ENCODE measurements at regions not wholly inside any gene's neighbourhood (a gene's known extent, or its start where the extent isn't known, plus 50 kb on each side); places are given as distances from the start of the nearest gene placed in this dataset.
"Not testable (repeated sequence)": the region's sequence is repeated elsewhere in the genome, so short reads cannot be mapped to it uniquely, and the experiment has no call there.

DNA sequence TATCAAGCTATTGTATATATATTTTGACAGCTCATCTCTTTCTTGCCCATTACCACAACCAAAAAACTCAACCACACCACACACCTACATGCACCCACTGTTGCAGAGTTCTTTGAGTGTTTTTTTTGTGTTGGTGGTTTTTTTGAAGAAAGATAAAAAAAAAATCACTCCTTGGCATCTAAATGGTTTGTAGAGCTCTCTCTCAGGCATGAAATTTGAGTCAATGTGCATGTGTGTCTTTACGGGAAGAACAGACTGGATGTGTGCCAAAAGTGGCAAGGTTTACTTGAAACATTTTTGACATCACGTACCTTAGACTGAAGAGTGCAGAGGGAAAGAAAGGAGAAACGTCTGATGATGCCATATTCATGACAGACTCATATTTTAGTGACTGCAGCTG, 154.2 kb downstream of the FHIP1A start:
- no peak for DNase-seq (ENCODE audit: low spot score)

DNA sequence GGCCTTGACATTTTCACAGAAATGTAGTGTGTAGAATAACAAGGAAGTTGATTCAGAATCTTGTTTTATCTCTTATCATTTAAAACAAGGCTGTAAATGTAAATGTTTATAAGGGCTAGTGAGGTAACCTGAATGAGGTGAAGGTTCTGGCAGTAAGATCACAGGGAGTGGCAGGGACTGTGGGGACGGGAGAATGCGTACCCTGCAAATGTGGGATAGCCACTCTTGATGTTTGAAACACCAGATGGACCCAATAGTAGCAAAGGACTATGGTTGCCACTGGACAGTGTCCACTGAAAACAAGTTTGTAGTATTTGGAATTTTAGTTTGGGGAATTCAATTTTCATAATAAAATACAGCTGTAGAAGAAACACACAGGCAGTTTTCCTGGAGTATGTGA, 155.3 kb downstream of the FHIP1A start:
- DNase-seq (ENCODE audit: low spot score): no peak

DNA sequence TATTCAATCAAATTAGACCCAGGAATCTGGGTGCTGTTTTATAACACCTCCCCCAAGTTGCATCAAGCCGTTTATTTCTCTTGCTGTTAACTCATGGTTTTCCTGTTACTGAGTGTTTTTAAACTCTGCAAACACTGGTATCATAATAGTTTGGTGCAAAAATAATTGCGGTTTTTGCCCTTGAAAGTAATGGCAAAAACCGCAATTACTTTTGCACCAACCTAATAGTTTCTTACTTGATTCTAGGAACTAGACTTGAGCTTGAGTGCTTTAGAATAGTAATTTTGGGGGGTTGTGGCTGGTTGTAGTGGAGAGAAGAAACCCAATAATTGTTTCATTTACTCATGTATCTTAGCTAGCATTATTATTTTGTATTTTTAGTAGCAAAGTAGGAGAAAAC, 156.6 kb downstream of the FHIP1A start:
- DNase-seq (ENCODE audit: low spot score): no peak

DNA sequence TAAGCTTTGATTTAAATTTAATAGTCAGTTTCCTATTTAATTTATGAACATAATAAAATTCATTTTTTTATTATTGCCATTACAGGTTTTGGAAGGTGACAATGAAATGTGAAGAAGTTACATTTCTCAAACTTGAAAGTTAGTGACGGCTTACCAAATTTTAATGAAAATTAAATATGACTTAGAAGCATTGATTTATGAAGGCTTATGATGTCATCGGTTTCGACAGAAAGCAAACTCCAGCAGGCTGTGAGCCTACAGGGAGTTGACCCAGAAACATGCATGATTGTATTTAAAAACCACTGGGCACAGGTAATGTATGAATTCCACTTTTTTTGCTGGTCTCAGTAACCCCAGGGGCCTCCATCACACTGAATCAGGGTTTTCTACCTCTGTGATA, 157.1 kb downstream of the FHIP1A start:
- DNase-seq (ENCODE audit: low spot score): no peak

DNA sequence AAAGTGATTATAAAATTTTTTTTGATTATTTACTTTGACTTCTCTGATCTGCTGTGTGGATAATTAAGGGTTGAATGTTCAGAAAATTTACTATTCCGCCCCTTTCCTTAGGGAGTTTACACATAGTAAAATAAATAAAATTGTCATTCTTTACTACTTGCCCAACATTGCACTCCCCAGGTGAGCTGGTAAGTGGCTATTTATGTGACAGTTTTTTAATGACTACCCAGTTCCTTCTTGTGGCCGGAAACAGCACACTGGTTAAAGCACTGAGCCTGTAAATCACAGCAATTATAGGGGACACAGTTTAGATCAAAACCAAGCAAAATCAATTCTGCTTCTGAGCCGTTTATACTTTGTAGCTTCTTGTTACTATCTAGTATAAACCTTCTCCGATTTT, 158.1 kb downstream of the FHIP1A start:
- no peak for DNase-seq (ENCODE audit: low spot score)

DNA sequence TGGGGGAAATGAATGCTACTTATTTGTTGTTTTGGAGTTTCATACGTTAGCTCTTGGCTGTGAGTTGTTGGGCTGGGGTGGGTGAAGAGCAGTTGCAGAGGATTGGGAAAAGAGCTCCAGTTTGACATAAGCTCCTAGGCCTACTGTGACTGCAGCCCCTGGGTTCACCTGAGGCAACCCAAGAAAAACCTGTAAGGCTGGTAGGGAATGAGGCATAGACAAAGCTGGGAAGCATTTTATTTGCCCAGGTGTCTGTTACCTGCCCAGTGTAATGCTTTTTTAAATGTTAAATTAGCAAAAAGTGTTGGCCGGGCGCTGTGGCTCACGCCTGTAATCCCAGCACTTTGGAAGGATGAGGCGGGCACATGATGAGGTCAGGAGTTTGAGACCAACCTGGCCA, 160.0 kb downstream of the FHIP1A start:
- DNase-seq (ENCODE audit: low spot score): no peak

DNA sequence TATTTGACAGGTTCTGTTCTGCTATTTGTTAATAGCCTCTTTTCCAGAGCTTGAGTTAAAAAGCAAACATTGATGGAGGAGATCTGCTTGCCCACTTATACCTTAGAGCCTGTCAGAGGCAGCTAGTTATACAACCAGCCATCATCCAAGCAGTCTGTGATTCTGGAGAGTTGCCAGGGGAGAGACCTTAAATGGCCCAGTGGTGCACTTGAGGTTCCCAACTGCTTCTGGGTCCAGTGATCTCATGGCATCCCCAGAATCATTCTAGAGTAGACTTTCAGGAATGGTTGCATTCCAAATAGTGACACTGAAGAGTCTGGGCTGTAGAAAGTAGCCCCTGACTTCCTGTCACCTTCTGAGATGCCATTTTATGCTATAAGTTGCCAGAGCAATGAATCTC, 160.7 kb downstream of the FHIP1A start:
- peak; percentile 16 for DNase-seq (ENCODE audit: low spot score)

DNA sequence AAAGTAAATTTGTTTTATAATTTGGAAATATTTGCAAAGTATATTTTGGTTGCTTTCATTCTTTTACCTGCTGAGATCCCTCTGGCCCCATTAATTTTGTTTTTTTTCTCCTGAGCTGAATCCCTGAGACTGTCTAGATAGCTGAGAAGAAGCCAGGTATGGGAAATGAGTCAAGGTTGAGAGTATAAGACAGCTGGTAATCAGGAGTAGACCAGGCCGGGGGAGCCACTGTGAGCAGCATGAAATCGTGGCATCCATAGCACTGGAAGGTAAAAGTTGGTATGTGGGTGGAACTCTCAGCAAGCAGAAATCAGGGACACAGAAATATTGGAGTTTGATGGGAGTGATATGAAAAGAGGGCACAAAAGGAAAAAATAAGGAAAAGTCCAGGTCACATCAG, 164.5 kb downstream of the FHIP1A start:
- no peak for DNase-seq (ENCODE audit: low spot score)

DNA sequence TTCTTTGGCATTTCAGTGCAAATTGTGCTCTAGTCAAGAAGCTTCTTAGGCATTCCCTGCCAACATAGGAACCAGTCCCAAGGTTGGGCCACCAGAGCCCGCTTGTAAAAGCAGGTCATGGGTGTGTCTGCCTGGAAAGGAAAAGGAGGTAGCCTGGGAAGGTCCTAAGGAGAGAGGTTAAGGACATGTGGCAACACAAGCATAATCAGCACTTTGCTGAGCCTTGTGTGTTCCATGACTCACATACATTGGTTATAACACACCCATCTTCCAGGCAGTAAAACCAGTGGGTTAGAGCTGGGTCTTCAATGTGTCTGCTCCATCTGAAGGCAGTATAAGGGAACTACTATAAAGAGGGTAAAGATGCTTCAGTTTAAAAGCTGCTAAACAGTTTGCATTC, 165.0 kb downstream of the FHIP1A start:
- DNase-seq (ENCODE audit: low spot score): no peak

DNA sequence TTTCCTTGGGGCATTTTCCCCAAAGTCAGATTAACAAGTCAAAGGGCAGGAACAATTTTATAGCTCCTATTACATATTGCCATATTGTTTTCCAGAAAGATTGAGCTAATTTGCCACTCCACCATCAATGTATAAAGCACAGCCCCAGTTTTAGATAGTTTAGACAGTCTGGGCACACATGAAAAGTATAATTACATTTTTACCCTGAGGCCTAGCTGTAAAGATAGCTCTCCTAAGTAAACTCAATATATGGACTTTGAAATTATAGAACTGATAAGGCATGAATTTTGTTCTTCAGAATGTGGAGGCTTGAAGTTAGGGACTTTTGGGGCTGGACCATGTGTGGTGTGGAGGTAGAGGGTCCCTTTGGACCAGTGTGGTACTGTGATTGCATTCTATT, 166.0 kb downstream of the FHIP1A start:
- no peak for DNase-seq (ENCODE audit: low spot score)

DNA sequence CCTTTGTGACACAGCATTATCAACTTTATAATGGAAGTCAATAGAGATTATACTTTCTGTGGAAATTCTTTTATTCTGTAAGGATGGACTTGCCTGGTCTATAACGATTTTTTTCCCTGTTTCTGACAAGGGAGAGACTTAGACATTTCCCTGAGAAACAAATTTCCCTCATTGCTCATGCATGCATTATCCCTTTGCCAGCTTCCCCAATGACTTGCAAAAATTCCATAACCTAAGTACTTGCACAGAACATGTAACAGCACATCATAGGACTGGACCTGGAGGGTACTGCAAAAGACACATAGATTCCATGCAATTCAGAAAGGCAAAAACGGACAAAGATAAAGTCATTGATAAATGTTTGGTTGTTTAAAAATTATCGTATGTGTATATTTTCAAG, 166.7 kb downstream of the FHIP1A start:
- no peak for DNase-seq (ENCODE audit: low spot score)

DNA sequence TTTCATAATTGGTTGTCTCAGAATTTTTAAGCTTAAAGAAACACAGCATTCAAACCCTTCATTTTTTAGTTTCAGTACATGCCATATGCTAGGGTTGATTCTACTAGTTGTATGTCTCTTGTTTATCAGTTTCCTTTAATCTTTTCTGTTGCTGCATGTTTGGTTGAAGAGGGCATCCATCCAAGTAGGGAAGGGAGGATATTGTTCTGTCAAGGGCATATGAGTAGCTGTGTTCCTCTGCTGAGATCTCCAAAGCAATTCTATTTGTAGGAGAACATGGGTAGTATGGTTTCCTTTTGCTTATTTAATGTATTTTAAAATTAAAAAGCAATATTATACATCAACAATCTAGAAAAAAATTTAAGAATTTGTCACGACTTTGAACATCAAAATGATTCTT, 167.7 kb downstream of the FHIP1A start:
- DNase-seq (ENCODE audit: low spot score): no peak

DNA sequence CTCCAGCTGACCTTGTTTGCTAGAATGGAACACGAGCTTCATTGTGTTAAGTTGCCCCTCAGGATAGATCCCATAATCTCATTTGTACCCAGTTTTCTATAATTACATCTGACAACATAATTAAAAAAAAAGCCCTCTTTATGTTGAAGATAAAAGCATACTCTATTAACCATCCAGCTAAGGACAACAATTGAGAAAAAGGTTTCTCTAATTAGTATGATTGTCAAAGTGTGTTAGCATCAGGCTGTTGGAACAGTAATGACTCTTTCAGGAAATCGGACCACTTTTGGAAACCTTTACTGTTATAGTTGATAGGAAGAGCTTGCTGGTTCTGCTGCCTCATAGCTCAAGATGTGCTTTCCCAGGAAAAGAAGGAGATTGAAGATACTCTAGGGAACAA, 172.6 kb downstream of the FHIP1A start:
- no peak for DNase-seq (ENCODE audit: low spot score)

DNA sequence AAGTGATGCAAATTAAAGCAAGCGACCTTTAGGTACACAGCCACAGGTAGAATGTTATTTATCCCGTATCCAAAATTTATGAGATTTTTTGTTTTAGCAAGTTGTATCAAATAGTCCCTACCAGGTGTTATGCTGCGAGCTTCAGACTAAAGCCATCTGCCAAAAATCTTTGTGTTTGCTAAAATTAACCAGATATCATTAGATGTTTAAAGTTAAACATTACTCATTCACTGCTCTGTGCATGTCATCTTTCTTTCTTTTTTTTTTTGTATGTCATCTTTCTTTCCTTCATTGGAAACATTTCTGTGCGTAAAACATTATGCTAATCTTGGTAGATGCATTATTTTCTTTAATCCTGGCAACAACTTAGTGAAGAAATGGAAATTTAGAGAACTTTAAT, 173.1 kb downstream of the FHIP1A start:
- DNase-seq (ENCODE audit: low spot score): no peak

DNA sequence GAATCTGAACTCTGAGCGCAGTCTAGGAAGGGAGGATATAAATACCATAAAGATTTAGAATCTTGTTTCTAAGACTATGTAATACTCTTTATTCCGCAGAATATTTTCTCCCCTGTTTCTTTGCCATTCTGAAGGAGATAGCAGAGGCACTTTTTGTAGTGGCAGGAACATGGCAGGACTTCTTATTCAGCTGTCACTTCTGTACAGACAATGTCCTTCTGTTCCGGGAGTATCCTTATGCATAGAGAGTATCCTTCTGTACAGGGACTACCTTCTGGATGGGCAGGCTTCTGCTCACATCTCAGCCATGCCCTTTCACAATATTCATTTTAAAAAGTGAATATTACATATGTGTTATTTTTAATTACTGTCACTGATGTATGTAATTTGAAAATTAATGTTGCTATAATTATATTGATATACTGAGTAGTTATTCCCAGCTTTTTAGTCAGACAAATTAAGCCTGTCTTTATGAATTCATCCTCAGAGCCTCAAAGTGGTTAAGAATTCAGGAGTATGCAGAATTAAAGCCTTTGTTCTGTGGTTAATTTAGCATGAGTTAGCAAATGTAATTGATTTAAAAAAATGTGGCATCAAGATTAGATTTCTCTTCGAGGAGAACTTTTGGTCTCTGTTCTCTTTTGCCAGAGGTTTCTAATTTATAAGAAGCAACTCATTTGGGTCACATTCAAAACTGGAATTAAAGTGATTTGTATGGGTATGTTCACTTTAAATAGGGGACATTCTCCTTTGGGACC, 174.4 kb downstream of the FHIP1A start:
- no peak for DNase-seq (ENCODE audit: low spot score)

DNA sequence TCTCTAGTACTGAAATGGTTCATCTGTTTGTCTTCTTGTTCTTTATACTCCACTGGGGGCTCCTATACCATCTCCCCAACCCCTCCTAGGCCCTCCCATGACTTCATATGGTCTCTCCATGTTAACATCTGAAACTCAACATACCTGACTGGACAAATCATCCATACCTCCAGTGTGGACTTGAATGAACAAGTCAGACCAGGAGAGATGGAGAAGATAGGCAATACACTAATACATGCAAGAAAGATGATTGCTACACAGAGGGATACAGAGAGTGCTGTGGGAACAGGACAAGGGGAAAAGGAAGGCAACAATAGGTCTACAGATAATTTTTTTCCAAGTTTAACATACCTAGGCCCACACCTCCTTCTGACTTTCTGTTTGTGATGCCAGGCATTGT, 175.1 kb downstream of the FHIP1A start:
- no peak for DNase-seq (ENCODE audit: low spot score)

DNA sequence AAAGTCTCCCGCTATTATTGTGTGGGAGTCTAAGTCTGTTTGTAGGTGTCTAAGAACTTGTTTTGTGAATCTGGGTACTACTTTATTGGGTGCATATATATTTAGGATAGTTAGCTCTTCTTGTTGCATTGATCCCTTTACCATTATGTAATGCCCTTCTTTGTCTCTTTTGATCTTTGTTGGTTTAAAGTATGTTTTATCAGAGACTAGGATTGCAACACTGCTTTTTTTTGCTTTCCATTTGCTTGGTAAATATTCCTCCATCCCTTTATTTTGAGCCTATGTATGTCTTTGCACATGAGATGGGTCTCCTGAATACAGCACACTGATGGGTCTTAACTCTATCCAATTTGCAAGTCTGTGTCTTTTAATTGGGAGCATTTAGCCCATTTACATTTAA, 165.2 kb downstream of the GATB start:
- not testable (repeated sequence) for DNase-seq (ENCODE audit: low spot score)

DNA sequence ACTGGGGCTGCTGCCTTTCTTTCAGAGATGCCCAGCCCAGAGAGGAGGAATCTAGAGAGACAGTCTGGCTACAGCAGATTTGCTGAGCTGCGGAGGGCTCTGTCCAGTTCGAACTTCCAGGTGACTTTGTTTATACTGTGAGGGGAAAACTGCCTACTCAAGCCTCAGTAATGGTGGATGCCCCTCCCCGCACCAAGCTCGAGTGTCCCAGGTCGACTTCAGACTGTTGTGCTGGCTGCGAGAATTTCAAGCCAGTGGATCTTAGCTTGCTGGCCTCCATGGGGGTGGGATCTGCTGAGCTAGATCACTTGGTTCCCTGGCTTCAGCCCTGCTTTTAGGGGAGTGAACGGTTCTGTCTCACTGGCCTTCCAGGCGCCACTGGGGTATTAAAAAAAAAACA, 163.1 kb downstream of the GATB start:
- not testable (repeated sequence) for DNase-seq (ENCODE audit: low spot score)

DNA sequence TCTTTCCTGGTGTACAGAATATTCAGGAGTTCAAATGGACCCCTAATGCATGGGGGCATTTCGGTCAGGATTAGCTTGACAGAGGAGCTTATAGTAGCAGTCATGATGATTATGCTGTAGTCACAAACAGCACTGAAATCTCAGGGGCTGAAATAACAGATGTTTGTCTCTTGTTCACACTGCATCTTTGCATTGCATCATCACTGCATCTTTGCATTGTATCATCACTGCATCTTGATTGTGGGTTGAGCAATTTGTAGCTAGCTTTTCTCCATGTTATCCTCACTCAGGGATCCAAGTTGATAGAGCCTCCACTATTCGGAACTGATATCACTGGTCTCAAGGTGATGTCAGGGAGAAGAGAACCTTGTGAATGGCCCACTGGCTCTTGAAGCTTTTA, 160.9 kb downstream of the GATB start:
- no peak for DNase-seq (ENCODE audit: low spot score)

DNA sequence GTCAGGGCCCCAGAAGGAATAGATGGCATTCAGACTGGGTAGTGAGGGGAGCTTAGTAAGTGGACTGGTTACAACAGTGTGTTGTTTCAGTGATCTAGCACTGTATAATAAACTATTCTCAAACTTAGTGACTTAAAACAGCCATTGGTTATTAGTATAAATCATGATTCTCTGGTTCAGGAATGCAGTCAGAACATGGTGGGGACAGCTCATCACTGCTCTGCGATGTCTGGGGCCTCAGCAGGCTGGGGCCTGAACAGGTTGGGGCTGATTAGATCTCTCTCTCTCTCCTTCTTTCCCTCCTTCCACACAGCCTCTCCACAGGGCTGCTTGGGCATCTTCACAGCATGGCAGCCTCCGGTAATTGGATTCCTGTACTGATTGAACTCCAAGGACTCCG, 160.4 kb downstream of the GATB start:
- DNase-seq (ENCODE audit: low spot score): no peak

DNA sequence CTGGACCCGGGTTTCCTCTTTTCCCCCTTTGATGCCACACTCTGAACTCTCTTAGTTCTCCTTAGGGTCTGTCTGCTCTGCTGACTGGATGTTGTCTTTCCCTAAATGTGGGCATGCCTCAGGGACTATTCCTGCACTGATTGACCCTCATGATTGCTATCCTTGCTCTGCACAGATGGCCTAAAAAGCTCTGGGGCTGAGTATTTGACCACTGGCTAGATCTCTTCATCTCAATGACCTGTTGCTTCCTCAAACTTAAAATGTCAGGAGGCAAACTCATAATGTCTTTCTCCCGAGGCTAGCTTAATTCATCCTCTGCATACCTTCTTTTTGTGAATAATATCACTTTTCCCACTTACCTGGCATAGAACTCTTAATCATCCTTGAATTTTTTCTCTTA, 157.4 kb downstream of the GATB start:
- DNase-seq (ENCODE audit: low spot score): no peak

DNA sequence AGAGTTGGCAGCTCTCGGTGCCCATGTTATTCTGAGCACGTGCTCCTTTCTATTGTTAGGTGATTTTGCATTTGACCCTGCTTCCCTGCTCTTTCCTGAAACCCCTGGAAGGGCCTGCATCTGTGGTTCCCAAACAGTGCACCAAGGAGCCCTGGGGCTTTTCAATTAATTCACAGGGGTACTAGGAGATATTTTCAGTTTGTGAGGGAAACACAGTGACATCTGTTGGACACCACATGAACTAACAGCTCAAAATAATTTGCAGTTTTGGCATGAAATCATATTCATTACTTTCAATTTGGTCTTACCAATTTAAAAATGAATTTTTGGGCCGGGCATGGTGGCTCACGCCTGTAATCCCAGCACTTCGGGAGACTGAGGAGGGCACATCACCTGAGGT, 156.6 kb downstream of the GATB start:
- peak; percentile 18 for DNase-seq (ENCODE audit: low spot score)

DNA sequence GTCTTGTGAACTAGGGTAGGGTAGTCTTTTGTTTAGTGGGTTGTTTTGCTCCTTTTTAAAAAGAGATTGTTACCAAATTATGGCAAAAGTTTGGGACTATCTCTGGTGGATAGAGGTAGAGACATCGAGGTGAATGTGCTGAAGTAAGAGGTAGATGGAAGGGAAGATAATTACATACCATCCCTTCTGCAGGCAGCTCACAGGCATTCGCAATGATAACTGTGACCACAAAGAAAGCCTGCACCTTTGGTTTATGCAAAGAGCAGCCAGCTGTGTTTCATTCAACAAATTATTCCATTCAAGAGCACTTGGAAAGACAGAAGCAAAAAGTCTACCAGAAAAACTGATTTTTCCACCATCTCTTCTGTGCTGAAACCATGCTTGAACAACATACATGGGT, 155.6 kb downstream of the GATB start:
- no peak for DNase-seq (ENCODE audit: low spot score)

DNA sequence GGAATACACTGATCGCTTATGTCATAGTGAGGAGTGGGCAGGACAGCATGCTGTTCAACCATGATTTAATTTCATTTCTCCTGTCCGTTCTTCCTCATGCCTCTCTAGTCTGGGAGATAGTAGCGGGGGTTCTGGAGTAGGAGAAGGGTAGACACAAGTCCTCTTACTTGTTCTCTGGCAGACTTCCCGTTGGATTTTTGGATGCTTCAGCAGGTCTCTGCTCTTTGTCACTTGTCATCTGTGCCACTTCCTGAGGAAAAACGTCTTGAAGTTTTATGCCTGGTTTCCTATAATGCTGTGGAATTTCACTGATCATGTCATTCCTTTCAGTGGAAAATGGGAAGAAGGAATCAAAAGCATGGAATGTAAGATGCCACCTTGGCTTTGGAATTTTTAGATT, 154.7 kb downstream of the GATB start:
- no peak for DNase-seq (ENCODE audit: low spot score)

DNA sequence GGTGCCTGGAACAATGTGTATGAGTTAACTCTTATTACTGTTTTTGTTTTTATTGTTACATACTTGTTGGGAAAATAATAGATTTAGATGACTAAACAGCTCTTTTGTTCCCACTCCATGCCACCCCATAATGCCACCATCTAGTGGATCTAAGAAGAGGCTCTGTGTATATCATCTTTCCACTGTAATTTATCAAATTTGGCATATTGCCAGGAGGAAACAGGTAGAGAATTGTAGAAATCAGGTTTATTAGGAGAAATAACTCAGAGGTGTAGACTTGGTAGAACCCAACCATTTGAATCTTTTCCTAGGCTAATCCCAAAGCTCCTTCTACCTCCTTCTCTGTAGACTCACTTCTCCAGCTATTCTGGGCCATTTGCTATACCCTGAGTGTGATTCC, 150.6 kb downstream of the GATB start:
- DNase-seq (ENCODE audit: low spot score): no peak
